ENCODE measurements at regions not wholly inside any gene's neighbourhood (a gene's known extent, or its start where the extent isn't known, plus 50 kb on each side); places are given as distances from the start of the nearest gene placed in this dataset.

GRCh38 chr9:2319421-2319820 lies 302.2 kb upstream of the VLDLR start:
- no peak for DNase-seq

GRCh38 chr9:2320114-2320513 lies 301.5 kb upstream of the VLDLR start:
- no peak for DNase-seq

GRCh38 chr9:2320632-2321031 lies 301.0 kb upstream of the VLDLR start:
- DNase-seq, result no peak

GRCh38 chr9:2321523-2322148 lies 300.0 kb upstream of the VLDLR start:
- DNase-seq, result no peak

- DNase-seq, result no peak
These were observed 296.8 kb upstream of the VLDLR start for GRCh38 chr9:2324742-2325141.

GRCh38 chr9:2332663-2333062 lies 288.9 kb upstream of the VLDLR start:
- no peak for DNase-seq

DNA sequence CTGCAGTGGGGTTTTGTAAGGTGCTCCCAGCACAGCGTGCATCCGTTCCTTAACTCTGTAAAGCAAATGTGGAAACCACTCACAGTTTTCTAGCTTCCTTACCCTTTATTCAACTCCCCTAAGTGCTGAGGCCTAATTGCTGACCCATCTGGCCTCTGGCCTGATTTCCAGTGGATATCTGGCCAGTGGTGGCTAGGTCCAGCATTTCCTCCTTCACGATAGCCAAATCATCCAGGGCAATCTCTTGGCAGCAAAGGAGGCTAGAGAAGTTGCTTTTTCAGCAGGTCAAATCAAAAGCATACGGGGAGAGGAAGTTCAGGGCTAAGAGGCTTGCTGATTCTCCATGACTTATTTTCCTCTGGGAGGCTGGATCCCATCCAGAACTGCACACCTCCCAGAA lies 286.3 kb upstream of the VLDLR start:
- DNase-seq, result no peak

DNA sequence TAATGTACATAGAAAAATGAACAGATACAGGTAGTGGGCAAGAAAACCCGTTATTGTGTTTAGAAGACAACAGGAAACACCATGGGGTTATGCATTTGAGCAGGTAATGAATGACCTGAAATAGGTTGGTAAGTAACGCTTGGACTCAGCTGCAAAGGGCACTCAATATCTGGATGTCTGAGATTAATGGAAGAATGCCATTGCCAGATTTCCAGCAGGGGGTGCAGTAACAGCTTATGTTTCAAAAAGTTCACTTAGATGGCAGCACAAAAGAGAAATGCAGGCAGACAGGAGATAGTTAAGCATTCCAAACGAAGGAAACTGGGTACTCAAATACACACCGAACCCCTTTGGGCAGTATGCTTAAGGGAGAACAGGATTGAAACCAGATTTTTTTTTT lies 285.5 kb upstream of the VLDLR start:
- no peak for DNase-seq

- no peak for DNase-seq
These were observed 284.5 kb upstream of the VLDLR start for GRCh38 chr9:2337131-2337530.

GRCh38 chr9:2337627-2338026 lies 284.0 kb upstream of the VLDLR start:
- no peak for DNase-seq

- no peak for DNase-seq
These were observed 282.7 kb upstream of the VLDLR start for GRCh38 chr9:2338777-2339365.

GRCh38 chr9:2339416-2339815 lies 282.2 kb upstream of the VLDLR start:
- no peak for DNase-seq

- DNase-seq, result no peak
These were observed 281.4 kb upstream of the VLDLR start for GRCh38 chr9:2340046-2340760.

DNA sequence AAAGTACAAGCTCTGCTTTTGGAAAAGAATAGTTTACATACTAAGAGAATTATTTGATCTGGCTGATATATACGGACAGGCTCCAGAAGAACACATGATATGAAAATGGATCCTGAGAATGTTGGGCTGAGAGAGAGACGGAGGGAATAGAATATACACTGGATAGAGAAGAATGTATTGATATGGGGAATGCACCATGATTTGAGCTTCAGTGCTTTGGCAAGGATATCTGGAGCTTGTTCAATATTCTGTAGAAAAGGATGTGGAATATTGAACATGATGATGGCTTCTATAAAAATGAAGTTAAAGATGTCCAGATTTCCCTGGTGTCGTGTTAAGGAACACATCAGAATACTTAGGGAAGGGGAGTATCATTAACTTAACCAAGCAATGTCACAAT lies 280.5 kb upstream of the VLDLR start:
- no peak for DNase-seq

DNA sequence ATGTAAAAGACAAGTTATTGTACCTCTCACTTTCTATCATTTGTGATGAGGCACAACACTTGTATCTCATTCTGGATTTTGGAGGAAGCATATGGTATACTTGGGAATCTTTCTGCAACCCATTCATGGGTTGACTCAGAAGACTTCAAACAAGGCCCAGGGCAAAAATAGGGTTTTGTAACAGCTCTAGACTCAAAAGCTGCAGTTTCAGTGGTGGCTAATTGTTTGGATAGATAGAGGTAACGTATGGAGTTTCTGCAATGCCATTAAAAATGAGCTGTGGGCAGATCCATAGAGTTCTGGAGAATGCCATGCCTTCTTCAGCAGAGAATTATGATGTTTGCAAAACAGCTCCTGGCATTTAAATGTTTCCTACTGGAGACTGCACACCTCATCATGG lies 279.6 kb upstream of the VLDLR start:
- no peak for DNase-seq

DNA sequence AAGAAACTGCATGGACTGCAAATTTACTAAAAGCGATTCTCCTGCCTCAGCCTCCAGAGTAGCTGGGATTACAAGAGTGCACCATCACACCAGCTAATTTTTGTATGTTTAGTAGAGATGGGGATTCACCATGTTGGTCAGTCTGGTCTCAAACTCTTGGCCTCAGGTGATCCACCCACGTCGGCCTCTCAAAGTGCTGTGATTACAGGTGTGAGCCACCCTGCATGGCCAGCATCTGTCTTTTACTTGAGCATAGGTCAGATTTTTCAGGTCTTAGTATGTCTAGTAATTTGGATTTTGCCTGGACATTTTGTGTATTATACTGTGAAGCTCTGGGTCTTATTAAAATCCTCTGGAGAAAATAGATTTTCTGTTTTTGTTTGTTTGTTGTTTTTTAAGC lies 277.8 kb upstream of the VLDLR start:
- DNase-seq, result no peak

GRCh38 chr9:2344436-2344835 lies 277.2 kb upstream of the VLDLR start:
- no peak for DNase-seq

DNA sequence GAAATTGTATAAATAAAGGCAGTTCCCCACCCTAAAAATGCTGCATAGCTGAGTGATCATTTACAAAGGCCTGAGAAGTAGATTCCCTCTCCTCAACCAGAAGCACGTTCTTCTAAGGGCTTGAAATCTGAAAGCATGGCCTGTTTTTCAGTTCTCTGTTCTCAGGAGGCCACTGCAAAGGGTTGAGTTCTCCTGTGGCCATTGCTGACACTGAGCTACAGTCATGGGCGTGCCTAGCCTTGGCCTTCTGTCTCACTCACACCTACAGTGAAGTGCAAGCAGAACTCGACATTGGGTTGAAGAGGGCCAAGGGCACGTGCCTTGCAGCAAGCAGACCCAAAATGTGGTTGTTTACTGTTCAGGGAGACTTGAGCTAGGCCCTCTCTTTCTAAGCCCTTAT lies 276.6 kb upstream of the VLDLR start:
- DNase-seq, result no peak

- no peak for DNase-seq
These were observed 275.2 kb upstream of the VLDLR start for GRCh38 chr9:2346277-2346913.

GRCh38 chr9:2351324-2351723 lies 270.3 kb upstream of the VLDLR start:
- DNase-seq, result no peak

- no peak for DNase-seq
These were observed 267.4 kb upstream of the VLDLR start for GRCh38 chr9:2354216-2354615.

DNA sequence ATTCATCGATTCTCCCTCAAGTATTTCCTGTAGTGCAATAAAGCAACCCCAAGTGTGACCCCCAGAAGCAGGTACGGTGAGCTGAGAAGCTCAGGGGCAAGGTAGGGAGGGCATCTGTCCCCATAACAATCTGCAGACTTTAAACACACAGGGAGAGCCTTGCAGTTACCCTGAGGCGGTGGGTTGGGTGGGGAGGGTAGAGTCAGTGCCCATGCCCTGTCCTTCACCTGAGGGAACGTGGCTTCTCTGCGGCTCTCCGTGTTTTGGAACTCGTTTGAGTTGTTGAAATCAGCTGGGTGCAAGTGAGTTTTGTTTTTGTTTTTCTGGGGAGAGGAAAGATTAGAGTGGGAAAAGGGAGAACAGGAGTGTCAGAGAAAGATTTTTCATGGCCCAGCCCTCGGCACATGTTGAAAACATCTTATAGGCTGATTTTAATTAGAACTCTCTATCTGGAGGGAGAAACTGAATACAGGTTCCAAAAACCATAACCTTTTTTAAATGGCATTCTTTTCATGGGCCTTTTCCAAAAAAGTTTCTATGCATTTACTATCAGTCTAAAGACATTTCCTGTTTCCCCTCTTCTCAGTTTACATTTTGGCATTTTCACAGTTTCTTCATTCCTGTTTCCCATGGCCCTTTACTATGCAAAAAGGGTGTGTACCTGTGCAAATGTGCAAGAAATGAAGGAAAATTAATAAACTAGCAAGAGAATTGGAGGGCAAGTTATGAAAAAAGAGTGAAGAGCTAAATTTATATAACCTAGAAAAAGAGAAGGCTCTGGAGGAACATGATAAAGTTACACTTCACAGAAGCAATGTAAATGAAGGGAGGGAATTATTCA lies 266.5 kb upstream of the VLDLR start:
- no peak for DNase-seq

- DNase-seq, result no peak
These were observed 265.9 kb upstream of the VLDLR start for GRCh38 chr9:2355697-2355983.
